GM18517 (cell line): ENCODE measurements at regions not wholly inside any gene's neighbourhood (a gene's known extent, or its start where the extent isn't known, plus 50 kb on each side); places are given as distances from the start of the nearest gene placed in this dataset.
"Not testable (repeated sequence)": the region's sequence is repeated elsewhere in the genome, so short reads cannot be mapped to it uniquely, and the experiment has no call there.

Experiments
- ATAC-seq: cut with Tn5 transposase; IDR thresholded peaks from one replicate; pipeline ENCODE4 v1.9.1; 2021; ENCODE audit warnings: mild to moderate bottlenecking, moderate library complexity; ENCODE audit not compliant: unreplicated experiment

DNA sequence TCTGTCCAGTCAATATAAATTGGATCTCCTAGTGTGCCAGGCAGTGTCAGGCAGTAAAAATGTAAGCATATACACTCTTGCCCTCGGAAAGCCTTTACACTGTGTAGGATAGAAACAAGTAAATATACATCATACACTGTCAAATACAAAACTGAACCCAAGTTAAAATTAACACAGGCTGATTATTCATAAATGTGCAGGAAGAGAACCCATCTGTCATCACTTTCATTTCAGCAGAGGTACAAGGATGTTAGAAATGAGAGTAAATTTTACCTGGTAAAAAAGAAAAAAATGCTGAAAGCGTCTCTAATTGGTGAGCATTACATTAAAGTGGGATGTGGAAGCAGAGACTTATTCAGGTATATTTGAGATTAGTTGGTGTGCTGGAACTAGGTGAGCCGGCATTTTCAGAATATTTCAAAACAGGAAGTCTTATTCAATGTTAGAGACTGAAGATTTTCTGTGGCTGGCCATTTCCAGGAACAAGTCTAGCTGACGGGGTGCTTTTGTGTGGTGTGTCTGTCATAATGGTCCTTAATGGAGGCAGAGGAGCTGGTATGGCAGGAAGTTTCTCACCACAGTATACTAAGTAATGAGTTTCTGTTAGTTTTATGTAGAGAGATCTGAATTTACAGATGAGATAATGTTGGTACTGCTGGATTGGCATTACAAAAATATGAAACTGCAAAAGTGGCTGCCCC is 192.6 kb downstream of the CASP12 start:
- ATAC-seq: peak; percentile 100

DNA sequence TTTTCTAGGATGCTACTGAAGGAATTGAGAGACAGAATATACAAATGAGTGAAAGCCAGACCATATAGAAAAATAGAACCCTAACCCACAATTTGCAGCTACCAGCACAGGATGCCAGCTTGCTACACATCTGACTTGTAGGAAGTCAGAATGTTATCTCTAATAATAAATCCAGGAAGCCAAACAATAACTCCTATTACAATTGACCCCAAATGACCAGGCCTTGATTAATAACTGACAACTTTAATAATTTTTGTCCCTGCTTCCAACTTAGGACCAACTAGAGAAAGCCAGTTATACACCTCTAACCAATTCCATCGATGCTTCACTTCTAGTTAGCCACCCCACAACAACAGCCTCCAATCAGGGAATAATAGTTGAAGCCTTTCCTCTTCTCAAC is 193.4 kb downstream of the CASP12 start:
- ATAC-seq: no peak

DNA sequence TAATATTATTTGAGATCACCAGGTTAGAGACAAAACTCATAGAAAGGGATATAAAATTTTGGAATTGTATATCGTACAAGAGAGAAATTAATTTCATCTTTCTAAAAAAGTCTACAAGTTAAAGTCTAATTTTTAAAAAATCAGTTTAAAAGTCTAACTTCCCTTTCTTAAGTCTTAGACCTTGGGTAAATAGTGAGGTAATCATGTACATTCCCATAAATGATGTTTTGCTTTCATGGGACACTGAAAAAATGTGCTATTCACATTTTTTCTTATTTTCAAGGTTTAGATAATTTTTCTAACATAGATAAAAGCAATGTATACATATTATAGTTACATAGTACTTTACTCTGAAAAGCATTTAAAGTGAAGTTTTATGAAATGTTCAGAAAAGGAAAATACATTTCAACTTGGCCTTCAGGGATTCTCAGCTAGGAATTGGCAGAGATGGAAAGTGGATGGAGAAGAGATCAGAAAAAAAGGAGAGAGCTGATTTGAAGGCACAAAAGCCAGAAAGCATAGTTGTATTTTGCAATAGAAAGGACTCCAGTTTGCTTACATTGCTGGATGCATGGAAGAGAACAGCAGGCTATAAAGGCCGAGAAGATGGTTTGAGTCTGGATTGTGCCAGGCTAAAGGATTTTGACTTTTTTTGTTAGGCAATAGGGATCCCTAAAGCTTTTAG is 194.0 kb downstream of the CASP12 start:
- ATAC-seq: no peak

- ATAC-seq: no peak
These were observed 197.7 kb downstream of the CASP12 start for GRCh38 chr11:104700609-104701008.

DNA sequence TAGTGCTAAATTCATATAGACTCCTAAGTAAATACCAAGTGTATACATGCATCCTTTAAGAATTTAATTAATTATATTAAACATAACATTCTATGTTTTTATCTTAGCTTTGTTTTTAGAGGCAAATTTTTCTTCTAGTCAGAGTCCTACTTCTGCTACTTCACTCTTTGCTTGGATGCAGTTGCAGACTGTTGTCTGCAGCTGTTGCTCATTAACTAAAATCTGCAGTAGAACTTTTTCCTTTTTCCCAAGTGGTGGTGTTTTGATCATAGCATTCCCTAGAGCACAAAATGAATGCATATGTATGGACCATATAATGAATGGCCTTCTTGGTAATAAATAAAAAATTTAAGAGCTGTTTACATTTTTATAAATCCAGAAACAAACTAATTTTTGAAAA is 198.3 kb downstream of the CASP12 start:
- no peak for ATAC-seq

- no peak for ATAC-seq
These were observed 203.2 kb downstream of the CASP12 start for GRCh38 chr11:104695065-104695463.

DNA sequence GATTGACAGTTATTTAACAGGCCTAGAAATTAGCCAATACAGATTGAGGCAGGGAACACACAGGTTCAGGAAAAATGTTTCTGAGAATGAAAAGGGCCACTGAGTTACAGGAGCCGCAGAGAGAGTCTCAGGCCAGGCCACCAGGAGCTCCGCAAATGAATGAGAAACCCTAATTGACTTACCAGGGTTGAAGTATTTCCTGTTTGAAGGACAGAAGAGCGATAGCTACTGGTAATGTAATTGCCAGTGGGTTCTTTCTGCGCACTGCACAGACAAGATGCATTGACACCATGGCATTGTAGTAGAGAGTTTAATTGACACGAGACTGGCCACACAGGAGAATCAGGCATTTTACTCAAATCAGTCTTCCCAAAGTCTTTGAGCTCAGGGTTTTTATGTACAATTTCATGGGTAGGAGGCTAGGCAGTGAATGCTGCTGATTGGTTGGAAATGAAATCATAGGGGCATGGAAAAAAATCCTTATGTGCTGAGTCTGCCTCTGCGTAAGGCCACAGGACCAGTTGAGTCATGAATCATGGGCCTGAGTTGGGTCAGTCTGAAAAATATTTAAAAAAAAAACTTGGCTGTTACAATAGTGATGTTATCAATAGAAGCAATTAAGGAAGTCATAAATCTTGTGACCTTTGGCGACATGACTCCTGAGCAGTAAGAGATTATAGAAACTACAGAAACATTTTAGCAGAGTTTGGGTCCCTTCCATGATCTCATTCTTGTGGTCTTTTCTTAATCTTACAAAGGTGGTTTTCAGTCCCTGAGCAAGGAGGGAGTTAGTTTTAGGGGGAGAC is 203.8 kb downstream of the CASP12 start:
- ATAC-seq: no peak

GRCh38 chr11:104692751-104693150 is 205.5 kb downstream of the CASP12 start:
- ATAC-seq: no peak

DNA sequence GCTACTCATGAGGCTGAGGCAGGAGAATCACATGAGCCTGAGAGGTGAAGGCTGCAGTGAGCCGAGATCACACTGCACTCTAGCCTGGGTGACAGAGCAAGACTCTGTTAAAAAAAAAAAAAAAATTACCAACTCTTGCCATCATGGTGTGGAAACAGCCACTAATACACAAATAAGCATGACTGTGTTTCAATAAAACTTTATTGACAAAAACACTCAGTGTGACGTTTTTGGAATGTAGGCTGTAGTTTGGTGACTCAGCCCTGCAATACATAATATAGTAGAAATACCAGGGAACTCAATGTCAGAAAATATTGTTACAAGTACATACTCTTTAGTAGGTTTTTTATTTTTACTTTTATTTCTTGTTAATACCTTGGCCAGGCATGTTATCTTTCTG is 207.1 kb downstream of the CASP12 start:
- ATAC-seq: no peak

- no peak for ATAC-seq
These were observed 208.0 kb downstream of the CASP12 start for GRCh38 chr11:104690241-104690640.

- ATAC-seq: no peak
These were observed 209.5 kb downstream of the CASP12 start for GRCh38 chr11:104688731-104689130.

GRCh38 chr11:104682206-104682605 is 216.1 kb downstream of the CASP12 start:
- ATAC-seq: no peak

DNA sequence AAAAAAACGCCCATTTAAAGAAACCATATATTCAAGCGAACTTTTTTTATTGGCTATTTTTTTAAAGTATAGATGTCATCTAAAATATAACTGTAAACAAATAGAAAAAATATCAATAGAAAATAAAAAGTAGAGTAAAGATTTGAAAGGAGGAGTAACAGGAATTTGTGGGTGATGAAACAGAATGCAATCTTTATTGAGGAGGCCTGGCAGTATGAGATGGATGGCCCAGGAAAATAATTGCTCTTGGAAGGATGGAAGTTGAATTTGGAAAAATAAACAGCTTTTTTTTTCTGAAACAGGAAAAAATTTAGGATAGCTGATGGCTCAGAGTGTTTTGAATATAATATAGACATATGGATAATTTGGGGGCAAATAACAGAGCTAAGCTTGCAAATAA is 219.0 kb downstream of the CASP12 start:
- ATAC-seq: no peak

DNA sequence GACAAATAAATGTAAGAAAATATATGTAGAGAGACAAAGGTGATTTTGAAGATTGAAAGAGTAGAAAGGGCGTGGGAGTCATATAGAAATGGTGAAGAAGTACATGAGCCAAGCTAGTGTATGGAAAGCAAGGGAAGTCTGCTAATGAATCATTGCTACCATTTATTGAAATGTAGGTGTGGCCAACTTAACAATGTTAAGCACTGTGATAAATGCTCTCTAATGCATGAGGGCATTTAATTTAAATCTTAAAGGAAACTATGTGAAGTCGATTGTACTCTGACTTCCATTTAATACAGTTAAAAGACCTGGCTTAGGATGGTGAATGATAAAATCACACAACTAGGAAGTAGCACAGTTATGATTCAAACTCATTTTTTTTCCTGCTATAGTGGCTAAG is 219.9 kb downstream of the CASP12 start:
- no peak for ATAC-seq

- not testable (repeated sequence) for ATAC-seq
These were observed 221.2 kb downstream of the CASP12 start for GRCh38 chr11:104677069-104677468.

DNA sequence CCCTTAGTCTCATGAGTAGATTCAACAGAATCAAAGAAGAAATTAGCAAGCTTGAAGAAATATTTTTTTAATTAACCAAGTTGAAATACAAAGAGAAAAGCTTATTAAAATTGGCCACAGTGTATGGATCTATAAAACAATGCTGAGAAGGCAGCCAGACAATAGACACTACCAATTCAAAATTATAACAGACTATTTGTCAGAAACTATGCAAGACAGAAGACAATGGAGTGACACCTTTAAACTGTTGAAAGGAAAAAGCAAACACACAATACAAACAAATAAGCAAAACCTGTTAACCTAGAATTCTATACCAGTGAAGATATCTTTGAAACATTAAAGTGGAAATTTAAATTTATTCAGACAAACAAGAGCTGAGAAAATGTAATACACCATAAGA is 225.4 kb downstream of the CASP12 start:
- no peak for ATAC-seq

DNA sequence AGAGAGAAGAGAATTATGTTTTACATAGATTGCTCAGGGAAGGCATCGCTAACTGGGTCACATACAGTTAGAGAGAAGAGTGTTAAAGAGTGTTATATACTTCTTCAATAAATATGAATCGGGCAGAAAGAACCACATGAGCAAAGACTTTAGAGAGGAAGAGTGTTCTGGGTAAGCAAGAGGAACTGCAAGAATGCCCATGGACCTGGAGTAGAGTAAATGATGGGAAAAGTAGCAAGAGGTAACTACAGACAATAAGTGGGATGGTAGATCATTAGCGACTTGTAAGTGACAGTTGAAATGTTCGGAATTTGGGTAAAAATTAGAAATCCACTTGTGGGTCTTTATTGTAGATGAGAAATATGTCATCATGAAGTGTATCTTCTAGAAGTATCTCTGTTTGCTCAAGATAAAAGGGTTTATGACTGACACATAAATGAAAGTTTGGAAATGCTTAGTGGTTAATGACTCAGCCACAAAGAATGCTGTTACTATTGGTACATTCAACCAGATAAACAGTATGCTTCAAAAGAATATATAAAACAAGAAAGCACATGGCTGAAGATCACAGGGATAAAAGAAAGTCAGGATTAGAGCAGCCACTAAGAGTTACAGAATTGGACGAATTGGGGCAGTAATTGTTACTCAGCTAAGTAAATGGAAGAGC is 229.3 kb downstream of the CASP12 start:
- no peak for ATAC-seq

- no peak for ATAC-seq
These were observed 231.6 kb downstream of the CASP12 start for GRCh38 chr11:104666624-104667023.

- ATAC-seq: no peak
These were observed 232.6 kb downstream of the CASP12 start for GRCh38 chr11:104665641-104666040.

DNA sequence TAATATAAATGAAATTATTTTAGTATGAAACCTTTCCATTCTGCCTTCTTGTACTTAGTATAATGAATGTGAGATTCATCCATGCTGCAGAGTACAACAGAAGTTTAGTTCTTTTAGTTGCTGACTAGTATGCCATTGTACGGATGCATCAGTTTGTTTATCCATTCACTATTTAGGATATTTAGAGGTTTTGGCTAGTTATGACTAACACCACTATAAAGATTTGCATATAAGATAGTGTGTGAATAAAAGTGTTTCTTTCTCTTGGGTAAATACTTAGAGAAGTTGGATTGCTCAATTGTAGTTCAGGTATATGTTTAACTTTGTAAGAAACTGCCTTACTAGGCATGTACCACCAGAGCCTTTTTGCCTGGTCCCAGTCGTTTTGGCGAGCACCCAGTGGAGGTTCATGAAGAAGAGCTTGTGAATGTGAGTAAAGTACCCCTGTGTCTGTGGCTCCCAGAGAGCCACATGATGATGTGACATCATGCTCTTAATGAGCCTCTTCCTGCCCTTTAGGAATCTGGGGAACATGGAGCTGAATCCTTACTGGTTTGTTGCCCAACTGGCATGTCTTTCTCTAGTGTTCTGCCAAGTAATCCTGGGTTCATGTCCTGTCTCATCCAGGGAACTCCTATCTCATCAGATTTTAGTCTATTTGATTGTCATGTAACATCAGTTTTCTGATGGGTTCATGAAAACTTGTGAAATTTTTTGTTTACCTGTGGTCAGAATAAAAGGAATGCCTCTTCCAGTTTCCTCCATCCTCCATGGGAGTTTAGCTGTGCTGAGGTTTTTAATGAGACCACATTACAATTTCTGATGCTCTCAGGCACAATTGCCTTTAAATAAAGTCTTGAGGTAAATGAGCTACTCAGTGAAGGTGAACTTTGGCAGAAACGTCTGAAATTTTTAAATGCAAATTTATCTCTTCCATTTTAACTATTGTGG is 234.8 kb downstream of the CASP12 start:
- ATAC-seq: no peak
